HEK293 (cell line): ENCODE measurements at regions not wholly inside any gene's neighbourhood (a gene's known extent, or its start where the extent isn't known, plus 50 kb on each side); places are given as distances from the start of the nearest gene placed in this dataset.

Experiments
- CTCF ChIA-PET: fragments of 350-600 bp; formaldehyde crosslinking; extraction: SDS; loops from one replicate; lab custom pipeline; 2021; ENCODE audit warnings: antibody characterized with exemption; lab: Yijun Ruan, JAX
- POLR2A ChIA-PET: fragments of 300-600 bp; formaldehyde crosslinking; extraction: SDS; loops from one replicate; lab custom pipeline; 2020; ENCODE audit warnings: antibody characterized with exemption, inconsistent platforms; lab: Yijun Ruan, JAX
- H3K27ac ChIP-seq: fragments of 200-500 bp; sonication (Bioruptor generic); 2 replicates; pipeline ENCODE4 v1.5.1; 2014; ENCODE audit warnings: low read depth, low read length, control low read depth, inconsistent platforms; ENCODE audit errors: extremely low read depth
- H3K36me3 ChIP-seq, 2 experiments: fragments of 200-500 bp in 1 of 2; sonication (Bioruptor generic) in 1 of 2; 1 replicate in 1 of 2; 2 replicates in 1 of 2; pipeline ENCODE4 v1.5.1; 2014 to 2017; ENCODE audit warnings: inconsistent platforms in 2 of 2, low read length in 2 of 2; ENCODE audit not compliant: control insufficient read depth in 2 of 2, insufficient read depth in 1 of 2
- H3K4me1 ChIP-seq: fragments of 200-500 bp; sonication (Bioruptor generic); 2 replicates; pipeline ENCODE4 v1.5.1; 2014; ENCODE audit warnings: mild to moderate bottlenecking, low read length, inconsistent platforms; ENCODE audit not compliant: control insufficient read depth, insufficient read depth
- H3K4me3 ChIP-seq: 2 replicates; pipeline ENCODE4 v1.5.1; 2011; ENCODE audit warnings: low read depth, mild to moderate bottlenecking, control low read depth, low read length, moderate library complexity
- H3K9me3 ChIP-seq: fragments of 200-500 bp; sonication (Bioruptor generic); 2 replicates; pipeline ENCODE4 v1.5.1; 2014; ENCODE audit warnings: low read depth, low read length, inconsistent platforms; ENCODE audit not compliant: control insufficient read depth, insufficient read depth
- FEZF1 ChIP-seq: fragments of 450-650 bp; formaldehyde crosslinking; IDR thresholded peaks from 2 replicates; pipeline ENCODE4 v1.5.1; 2016; ENCODE audit warnings: missing biosample characterization, missing genetic modification characterization
- GLI2 ChIP-seq: fragments of 450-650 bp; formaldehyde crosslinking; IDR thresholded peaks from 2 replicates; pipeline ENCODE4; 2017; ENCODE audit warnings: missing biosample characterization, missing genetic modification characterization, low read depth, borderline replicate concordance
- GLIS2 ChIP-seq: fragments of 450-650 bp; formaldehyde crosslinking; IDR thresholded peaks from 2 replicates; pipeline ENCODE4 v1.5.1; 2016; ENCODE audit warnings: missing biosample characterization, missing genetic modification characterization
- KLF1 ChIP-seq: fragments of 450-650 bp; formaldehyde crosslinking; IDR thresholded peaks from 2 replicates; pipeline ENCODE4 v1.5.1; 2016; ENCODE audit warnings: missing biosample characterization, missing genetic modification characterization
- OVOL3 ChIP-seq: fragments of 450-650 bp; formaldehyde crosslinking; IDR thresholded peaks from 2 replicates; pipeline ENCODE4 v1.5.1; 2016; ENCODE audit warnings: missing biosample characterization, missing genetic modification characterization
- SETDB1 ChIP-seq: IDR thresholded peaks from one replicate; pipeline ENCODE4 v1.6.1; 2017; ENCODE audit warnings: mild to moderate bottlenecking, low read length, moderate library complexity, mixed read lengths; ENCODE audit not compliant: insufficient read length
- SP2 ChIP-seq: fragments of 450-650 bp; formaldehyde crosslinking; IDR thresholded peaks from 2 replicates; pipeline ENCODE4 v1.5.1; 2016; ENCODE audit warnings: missing biosample characterization, missing genetic modification characterization
- YY1 ChIP-seq: fragments of 450-650 bp; formaldehyde crosslinking; IDR thresholded peaks from 2 replicates; pipeline ENCODE4 v1.5.1; 2018; ENCODE audit warnings: missing biosample characterization, missing genetic modification characterization
- ZBTB17 ChIP-seq: fragments of 450-650 bp; formaldehyde crosslinking; IDR thresholded peaks from 2 replicates; pipeline ENCODE4 v1.5.1; 2016; ENCODE audit warnings: missing biosample characterization, missing genetic modification characterization
- ZEB2 ChIP-seq: fragments of 450-650 bp; formaldehyde crosslinking; IDR thresholded peaks from 2 replicates; pipeline ENCODE4 v1.5.1; 2016; ENCODE audit warnings: missing biosample characterization, missing genetic modification characterization
- ZFP3 ChIP-seq: fragments of 450-650 bp; formaldehyde crosslinking; IDR thresholded peaks from 2 replicates; pipeline ENCODE4 v1.5.1; 2016; ENCODE audit warnings: low read depth, missing biosample characterization, missing genetic modification characterization
- ZFP41 ChIP-seq: fragments of 450-650 bp; formaldehyde crosslinking; IDR thresholded peaks from 2 replicates; pipeline ENCODE4 v1.5.1; 2016; ENCODE audit warnings: missing biosample characterization, missing genetic modification characterization, borderline replicate concordance
- ZFP69B ChIP-seq: fragments of 450-650 bp; formaldehyde crosslinking; IDR thresholded peaks from 2 replicates; pipeline ENCODE4 v1.5.1; 2016; ENCODE audit warnings: missing biosample characterization, missing genetic modification characterization
- ZNF266 ChIP-seq: fragments of 450-650 bp; formaldehyde crosslinking; IDR thresholded peaks from 2 replicates; pipeline ENCODE4 v1.5.1; 2016; ENCODE audit warnings: missing biosample characterization, missing genetic modification characterization, low read depth
- ZNF354C ChIP-seq: fragments of 450-650 bp; formaldehyde crosslinking; IDR thresholded peaks from 2 replicates; pipeline ENCODE4 v1.5.1; 2016; ENCODE audit warnings: missing biosample characterization, missing genetic modification characterization, low read depth, borderline replicate concordance
- ZNF366 ChIP-seq: fragments of 450-650 bp; formaldehyde crosslinking; conservative IDR thresholded peaks from 2 replicates; pipeline ENCODE4 v1.5.1; 2016; ENCODE audit warnings: missing biosample characterization, missing genetic modification characterization
- ZNF510 ChIP-seq: fragments of 450-650 bp; formaldehyde crosslinking; IDR thresholded peaks from 2 replicates; pipeline ENCODE4 v1.5.1; 2018; ENCODE audit warnings: mild to moderate bottlenecking, missing genetic modification characterization, missing biosample characterization; ENCODE audit not compliant: insufficient replicate concordance
- ZNF544 ChIP-seq: fragments of 450-650 bp; formaldehyde crosslinking; IDR thresholded peaks from 2 replicates; pipeline ENCODE4 v1.5.0; 2017; ENCODE audit warnings: missing biosample characterization, missing genetic modification characterization
- ZNF548 ChIP-seq: fragments of 450-650 bp; formaldehyde crosslinking; IDR thresholded peaks from 2 replicates; pipeline ENCODE4 v1.5.1; 2016; ENCODE audit warnings: missing biosample characterization, missing genetic modification characterization
- ZNF585B ChIP-seq: fragments of 450-650 bp; formaldehyde crosslinking; IDR thresholded peaks from 2 replicates; pipeline ENCODE4 v1.5.1; 2016; ENCODE audit warnings: missing biosample characterization, missing genetic modification characterization
- ZNF76 ChIP-seq: fragments of 450-650 bp; formaldehyde crosslinking; IDR thresholded peaks from 2 replicates; pipeline ENCODE4; 2016; ENCODE audit warnings: low read depth, missing biosample characterization, missing genetic modification characterization, borderline replicate concordance
- ZSCAN23 ChIP-seq: fragments of 450-650 bp; formaldehyde crosslinking; IDR thresholded peaks from 2 replicates; pipeline ENCODE4 v1.5.1; 2016; ENCODE audit warnings: missing biosample characterization, missing genetic modification characterization
- TF ChIP-seq, protein P1 (sequence below): fragments of 450-650 bp; formaldehyde crosslinking; IDR thresholded peaks from 2 replicates; pipeline ENCODE4 v1.5.1; 2017; ENCODE audit warnings: missing biosample characterization, missing genetic modification characterization
- TF ChIP-seq, protein P2 (sequence below): fragments of 450-650 bp; formaldehyde crosslinking; IDR thresholded peaks from 2 replicates; pipeline ENCODE4 v1.5.1; 2016; ENCODE audit warnings: missing biosample characterization, missing genetic modification characterization
- TF ChIP-seq, protein P3 (sequence below): fragments of 450-650 bp; formaldehyde crosslinking; IDR thresholded peaks from 2 replicates; pipeline ENCODE4 v1.5.1; 2016; ENCODE audit warnings: missing biosample characterization, missing genetic modification characterization, low read depth
- TF ChIP-seq, protein P4 (sequence below): fragments of 450-650 bp; formaldehyde crosslinking; IDR thresholded peaks from 2 replicates; pipeline ENCODE4 v1.5.1; 2017; ENCODE audit warnings: missing biosample characterization, missing genetic modification characterization
- TF ChIP-seq, protein P5 (sequence below): fragments of 450-650 bp; formaldehyde crosslinking; IDR thresholded peaks from 2 replicates; pipeline ENCODE4 v1.5.1; 2016; ENCODE audit warnings: missing biosample characterization, missing genetic modification characterization
- TF ChIP-seq, protein P6 (sequence below): fragments of 450-650 bp; formaldehyde crosslinking; IDR thresholded peaks from 2 replicates; pipeline ENCODE4 v1.5.1; 2016; ENCODE audit warnings: missing biosample characterization, missing genetic modification characterization

- H3K27ac ChIP-seq: no peak overlapping the region
- ChIA-PET POLR2A (no interaction called here), CTCF (interaction anchor here (1.1 kb wide), 2 partner anchors 15 to 30 kb away, joined by 3 to 4 read pairs; no protein-coding TSS in a partner anchor)
- no peak overlapping the region for H3K4me3 ChIP-seq
- no peaks in the 10 kb centered on the region for H3K9me3 ChIP-seq
- no peaks in the 10 kb centered on the region for H3K4me1 ChIP-seq
- no peak for TF ChIP-seq ZNF510 (tag by site-specific recombination)
- TF ChIP-seq ZNF76 (tag by site-specific recombination): no peak
- TF ChIP-seq ZFP3 (tag by site-specific recombination): no peak
- no peak for TF ChIP-seq GLI2
- TF ChIP-seq SP2 (tag by site-specific recombination): no peak
- TF ChIP-seq, protein P1, sequence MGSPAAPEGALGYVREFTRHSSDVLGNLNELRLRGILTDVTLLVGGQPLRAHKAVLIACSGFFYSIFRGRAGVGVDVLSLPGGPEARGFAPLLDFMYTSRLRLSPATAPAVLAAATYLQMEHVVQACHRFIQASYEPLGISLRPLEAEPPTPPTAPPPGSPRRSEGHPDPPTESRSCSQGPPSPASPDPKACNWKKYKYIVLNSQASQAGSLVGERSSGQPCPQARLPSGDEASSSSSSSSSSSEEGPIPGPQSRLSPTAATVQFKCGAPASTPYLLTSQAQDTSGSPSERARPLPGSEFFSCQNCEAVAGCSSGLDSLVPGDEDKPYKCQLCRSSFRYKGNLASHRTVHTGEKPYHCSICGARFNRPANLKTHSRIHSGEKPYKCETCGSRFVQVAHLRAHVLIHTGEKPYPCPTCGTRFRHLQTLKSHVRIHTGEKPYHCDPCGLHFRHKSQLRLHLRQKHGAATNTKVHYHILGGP (tag by site-specific recombination): no peak
- no peak for TF ChIP-seq GLIS2 (tag by site-specific recombination)
- no peak for TF ChIP-seq ZFP69B (tag by site-specific recombination)
- TF ChIP-seq, protein P2, sequence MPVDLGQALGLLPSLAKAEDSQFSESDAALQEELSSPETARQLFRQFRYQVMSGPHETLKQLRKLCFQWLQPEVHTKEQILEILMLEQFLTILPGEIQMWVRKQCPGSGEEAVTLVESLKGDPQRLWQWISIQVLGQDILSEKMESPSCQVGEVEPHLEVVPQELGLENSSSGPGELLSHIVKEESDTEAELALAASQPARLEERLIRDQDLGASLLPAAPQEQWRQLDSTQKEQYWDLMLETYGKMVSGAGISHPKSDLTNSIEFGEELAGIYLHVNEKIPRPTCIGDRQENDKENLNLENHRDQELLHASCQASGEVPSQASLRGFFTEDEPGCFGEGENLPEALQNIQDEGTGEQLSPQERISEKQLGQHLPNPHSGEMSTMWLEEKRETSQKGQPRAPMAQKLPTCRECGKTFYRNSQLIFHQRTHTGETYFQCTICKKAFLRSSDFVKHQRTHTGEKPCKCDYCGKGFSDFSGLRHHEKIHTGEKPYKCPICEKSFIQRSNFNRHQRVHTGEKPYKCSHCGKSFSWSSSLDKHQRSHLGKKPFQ (tag by site-specific recombination): no peak
- TF ChIP-seq ZFP41 (tag by site-specific recombination): no peak
- no peak for TF ChIP-seq ZNF354C (tag by site-specific recombination)
- no peak for TF ChIP-seq ZBTB17 (tag by site-specific recombination)
- TF ChIP-seq KLF1 (tag by site-specific recombination): no peak
- no peak for TF ChIP-seq ZNF366
- no peak for TF ChIP-seq YY1 (tag by site-specific recombination)
- no peak for TF ChIP-seq ZEB2
- TF ChIP-seq ZNF544 (tag by site-specific recombination): no peak
- TF ChIP-seq ZNF585B (tag by site-specific recombination): no peak
- TF ChIP-seq ZNF266 (tag by site-specific recombination): no peak
- TF ChIP-seq, protein P3, sequence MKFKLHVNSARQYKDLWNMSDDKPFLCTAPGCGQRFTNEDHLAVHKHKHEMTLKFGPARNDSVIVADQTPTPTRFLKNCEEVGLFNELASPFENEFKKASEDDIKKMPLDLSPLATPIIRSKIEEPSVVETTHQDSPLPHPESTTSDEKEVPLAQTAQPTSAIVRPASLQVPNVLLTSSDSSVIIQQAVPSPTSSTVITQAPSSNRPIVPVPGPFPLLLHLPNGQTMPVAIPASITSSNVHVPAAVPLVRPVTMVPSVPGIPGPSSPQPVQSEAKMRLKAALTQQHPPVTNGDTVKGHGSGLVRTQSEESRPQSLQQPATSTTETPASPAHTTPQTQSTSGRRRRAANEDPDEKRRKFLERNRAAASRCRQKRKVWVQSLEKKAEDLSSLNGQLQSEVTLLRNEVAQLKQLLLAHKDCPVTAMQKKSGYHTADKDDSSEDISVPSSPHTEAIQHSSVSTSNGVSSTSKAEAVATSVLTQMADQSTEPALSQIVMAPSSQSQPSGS (tag by site-specific recombination): no peak
- H3K36me3 ChIP-seq: no peaks in the 10 kb centered on the region
These were observed 249.8 kb downstream of the CDH11 start for GRCh38 chr16:64872101-64872500.

DNA sequence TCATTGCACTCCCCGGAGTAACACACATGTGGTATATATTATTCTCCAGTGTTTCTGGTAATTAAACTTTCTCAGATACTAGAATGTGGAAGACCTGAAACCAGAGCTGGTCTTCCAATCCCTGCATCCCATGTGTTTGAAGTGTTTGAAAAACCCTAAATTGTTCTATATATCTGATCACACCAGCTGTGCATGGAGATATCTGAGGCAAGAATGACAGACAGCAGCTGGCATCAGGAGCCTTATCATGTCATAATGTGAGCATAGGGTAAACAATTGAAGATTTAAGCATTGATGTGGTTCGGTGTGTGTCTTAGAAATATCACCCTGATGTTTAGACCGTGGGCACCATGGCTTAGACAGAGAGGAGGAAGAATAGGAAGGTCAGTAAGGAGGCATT lies 251.0 kb downstream of the CDH11 start:
- TF ChIP-seq ZSCAN23 (tag by site-specific recombination) (no peak), FEZF1 (tag by site-specific recombination) (no peak), ZNF548 (tag by site-specific recombination) (no peak), YY1 (tag by site-specific recombination) (no peak), SETDB1 (no peak), ZNF76 (tag by site-specific recombination) (no peak), OVOL3 (tag by site-specific recombination) (no peak)
- TF ChIP-seq, protein P4, sequence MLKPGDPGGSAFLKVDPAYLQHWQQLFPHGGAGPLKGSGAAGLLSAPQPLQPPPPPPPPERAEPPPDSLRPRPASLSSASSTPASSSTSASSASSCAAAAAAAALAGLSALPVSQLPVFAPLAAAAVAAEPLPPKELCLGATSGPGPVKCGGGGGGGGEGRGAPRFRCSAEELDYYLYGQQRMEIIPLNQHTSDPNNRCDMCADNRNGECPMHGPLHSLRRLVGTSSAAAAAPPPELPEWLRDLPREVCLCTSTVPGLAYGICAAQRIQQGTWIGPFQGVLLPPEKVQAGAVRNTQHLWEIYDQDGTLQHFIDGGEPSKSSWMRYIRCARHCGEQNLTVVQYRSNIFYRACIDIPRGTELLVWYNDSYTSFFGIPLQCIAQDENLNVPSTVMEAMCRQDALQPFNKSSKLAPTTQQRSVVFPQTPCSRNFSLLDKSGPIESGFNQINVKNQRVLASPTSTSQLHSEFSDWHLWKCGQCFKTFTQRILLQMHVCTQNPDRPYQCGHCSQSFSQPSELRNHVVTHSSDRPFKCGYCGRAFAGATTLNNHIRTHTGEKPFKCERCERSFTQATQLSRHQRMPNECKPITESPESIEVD (tag by site-specific recombination): no peak
- TF ChIP-seq, protein P5, sequence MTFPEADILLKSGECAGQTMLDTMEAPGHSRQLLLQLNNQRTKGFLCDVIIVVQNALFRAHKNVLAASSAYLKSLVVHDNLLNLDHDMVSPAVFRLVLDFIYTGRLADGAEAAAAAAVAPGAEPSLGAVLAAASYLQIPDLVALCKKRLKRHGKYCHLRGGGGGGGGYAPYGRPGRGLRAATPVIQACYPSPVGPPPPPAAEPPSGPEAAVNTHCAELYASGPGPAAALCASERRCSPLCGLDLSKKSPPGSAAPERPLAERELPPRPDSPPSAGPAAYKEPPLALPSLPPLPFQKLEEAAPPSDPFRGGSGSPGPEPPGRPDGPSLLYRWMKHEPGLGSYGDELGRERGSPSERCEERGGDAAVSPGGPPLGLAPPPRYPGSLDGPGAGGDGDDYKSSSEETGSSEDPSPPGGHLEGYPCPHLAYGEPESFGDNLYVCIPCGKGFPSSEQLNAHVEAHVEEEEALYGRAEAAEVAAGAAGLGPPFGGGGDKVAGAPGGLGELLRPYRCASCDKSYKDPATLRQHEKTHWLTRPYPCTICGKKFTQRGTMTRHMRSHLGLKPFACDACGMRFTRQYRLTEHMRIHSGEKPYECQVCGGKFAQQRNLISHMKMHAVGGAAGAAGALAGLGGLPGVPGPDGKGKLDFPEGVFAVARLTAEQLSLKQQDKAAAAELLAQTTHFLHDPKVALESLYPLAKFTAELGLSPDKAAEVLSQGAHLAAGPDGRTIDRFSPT (tag by site-specific recombination): no peak
- TF ChIP-seq, protein P6, sequence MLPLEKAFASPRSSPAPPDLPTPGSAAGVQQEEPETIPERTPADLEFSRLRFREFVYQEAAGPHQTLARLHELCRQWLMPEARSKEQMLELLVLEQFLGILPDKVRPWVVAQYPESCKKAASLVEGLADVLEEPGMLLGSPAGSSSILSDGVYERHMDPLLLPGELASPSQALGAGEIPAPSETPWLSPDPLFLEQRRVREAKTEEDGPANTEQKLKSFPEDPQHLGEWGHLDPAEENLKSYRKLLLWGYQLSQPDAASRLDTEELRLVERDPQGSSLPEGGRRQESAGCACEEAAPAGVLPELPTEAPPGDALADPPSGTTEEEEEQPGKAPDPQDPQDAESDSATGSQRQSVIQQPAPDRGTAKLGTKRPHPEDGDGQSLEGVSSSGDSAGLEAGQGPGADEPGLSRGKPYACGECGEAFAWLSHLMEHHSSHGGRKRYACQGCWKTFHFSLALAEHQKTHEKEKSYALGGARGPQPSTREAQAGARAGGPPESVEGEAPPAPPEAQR (tag by site-specific recombination): no peak
- Histone ChIP-seq H3K27ac (no peak overlapping the region), H3K36me3 (no peaks in the 10 kb centered on the region), H3K9me3 (no peaks in the 10 kb centered on the region), H3K4me1 (no peaks in the 10 kb centered on the region), H3K4me3 (no peak overlapping the region)
- ChIA-PET POLR2A (no interaction called here), CTCF (no interaction called here)
